ENCODE measurements at regions not wholly inside any gene's neighbourhood (a gene's known extent, or its start where the extent isn't known, plus 50 kb on each side); places are given as distances from the start of the nearest gene placed in this dataset.

DNA sequence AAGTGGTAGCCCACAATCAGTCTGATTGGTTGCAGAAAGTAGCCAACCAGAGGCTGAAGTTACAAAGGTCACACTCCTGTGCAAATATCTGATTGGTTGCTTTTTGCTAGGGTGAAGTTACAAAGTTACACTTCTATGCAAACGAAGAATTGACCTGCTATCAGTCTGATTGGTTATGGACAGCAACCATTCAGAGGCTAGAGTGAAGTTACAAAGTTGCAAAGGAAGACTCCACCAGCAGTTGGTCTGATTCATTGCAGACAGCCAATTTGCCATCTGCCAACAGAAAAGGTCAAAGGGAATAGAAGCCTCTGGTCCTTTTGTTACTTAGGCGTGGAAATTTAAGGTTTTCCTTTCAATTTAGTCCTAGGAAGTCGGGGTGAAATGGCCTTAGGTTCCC, 377.7 kb downstream of the PRDM5 start:
- Histone ChIP-seq H3K36me3 (no peaks in the 10 kb centered on the region), H3K9me3 (no peaks in the 10 kb centered on the region), H3K27me3 (no peaks in the 10 kb centered on the region), H3K4me1 (no peaks in the 10 kb centered on the region), H3K27ac (no peak overlapping the region), H3K4me3 (no peak overlapping the region)
- TF ChIP-seq, protein P1, sequence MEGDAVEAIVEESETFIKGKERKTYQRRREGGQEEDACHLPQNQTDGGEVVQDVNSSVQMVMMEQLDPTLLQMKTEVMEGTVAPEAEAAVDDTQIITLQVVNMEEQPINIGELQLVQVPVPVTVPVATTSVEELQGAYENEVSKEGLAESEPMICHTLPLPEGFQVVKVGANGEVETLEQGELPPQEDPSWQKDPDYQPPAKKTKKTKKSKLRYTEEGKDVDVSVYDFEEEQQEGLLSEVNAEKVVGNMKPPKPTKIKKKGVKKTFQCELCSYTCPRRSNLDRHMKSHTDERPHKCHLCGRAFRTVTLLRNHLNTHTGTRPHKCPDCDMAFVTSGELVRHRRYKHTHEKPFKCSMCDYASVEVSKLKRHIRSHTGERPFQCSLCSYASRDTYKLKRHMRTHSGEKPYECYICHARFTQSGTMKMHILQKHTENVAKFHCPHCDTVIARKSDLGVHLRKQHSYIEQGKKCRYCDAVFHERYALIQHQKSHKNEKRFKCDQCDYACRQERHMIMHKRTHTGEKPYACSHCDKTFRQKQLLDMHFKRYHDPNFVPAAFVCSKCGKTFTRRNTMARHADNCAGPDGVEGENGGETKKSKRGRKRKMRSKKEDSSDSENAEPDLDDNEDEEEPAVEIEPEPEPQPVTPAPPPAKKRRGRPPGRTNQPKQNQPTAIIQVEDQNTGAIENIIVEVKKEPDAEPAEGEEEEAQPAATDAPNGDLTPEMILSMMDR (IDR thresholded peaks at IDR 0.05) = no peak
- TF ChIP-seq POLR2A (IDR thresholded peaks at IDR 0.05) = no peak
- no peak for DNase-seq

DNA sequence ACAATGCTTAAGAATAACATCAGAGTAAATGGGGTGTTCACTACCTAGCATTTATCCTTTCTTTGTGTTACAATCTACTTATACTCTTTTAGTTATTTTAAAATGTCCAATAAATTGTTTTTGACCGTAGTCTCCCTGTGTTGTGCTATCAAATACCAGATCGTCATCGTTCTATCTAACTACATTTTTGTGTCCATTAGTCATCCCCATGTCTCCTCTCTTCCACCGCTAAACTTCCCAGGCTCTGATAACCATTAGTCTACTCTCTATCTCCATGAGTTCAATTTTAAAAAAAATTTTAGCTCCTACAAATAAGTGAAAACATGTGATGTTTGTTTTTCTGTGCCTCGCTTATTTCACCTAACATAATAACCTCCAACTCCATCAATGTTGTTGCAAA, 381.9 kb downstream of the PRDM5 start:
- Histone ChIP-seq H3K27me3 (no peaks in the 10 kb centered on the region), H3K27ac (no peak overlapping the region), H3K36me3 (no peaks in the 10 kb centered on the region), H3K4me3 (no peak overlapping the region), H3K9me3 (no peaks in the 10 kb centered on the region), H3K4me1 (no peaks in the 10 kb centered on the region)
- TF ChIP-seq POLR2A (IDR thresholded peaks at IDR 0.05) = no peak
- TF ChIP-seq, protein P1 (IDR thresholded peaks at IDR 0.05) = no peak
- DNase-seq = no peak

DNA sequence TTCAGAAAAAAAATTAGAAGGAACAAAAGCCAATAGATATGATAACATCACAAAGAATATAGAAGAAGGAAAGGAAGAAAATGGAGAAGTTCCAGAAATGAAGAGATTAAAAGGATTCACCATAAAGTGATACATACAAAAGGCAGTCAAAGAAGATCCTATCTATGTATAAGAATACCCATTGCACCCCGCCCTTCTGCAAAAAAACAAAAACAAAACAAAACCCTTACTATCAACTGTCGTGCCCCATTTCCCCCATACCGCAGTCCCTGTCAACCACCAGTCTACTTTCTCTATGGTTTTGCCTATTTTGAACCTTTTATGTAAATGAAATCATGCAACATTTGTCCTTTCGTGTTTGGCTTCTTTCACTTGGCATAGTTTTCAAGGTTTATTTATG, 385.6 kb downstream of the PRDM5 start:
- no peaks in the 10 kb centered on the region for H3K4me1 ChIP-seq

DNA sequence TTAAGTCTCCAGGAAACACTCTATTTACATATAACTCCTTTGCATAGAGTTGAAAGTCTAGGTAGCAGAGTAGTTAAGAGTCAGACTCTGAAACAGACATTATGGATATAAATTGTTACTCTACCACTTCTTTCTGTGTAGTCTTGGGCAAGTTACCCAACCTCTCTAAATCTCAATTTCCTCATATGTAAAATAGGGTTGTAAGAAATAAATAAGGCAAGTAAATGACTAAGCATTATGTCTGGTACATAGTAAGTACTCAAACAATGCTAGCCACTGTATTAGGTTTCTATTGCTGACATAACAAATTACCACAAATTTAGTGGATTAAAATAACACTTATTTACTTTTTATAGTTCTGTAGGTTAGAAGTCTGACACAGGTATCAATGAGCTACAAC, 394.1 kb downstream of the PRDM5 start:
- Histone ChIP-seq H3K36me3 (no peaks in the 10 kb centered on the region), H3K4me3 (no peak overlapping the region), H3K27ac (no peak overlapping the region), H3K4me1 (no peaks in the 10 kb centered on the region), H3K9me3 (no peaks in the 10 kb centered on the region), H3K27me3 (no peaks in the 10 kb centered on the region)
- no peak for DNase-seq
- TF ChIP-seq POLR2A (IDR thresholded peaks at IDR 0.05) = no peak

More for the DNA sequence above, 385.6 kb downstream of the PRDM5 start:
- Histone ChIP-seq H3K27me3 (no peaks in the 10 kb centered on the region), H3K9me3 (no peaks in the 10 kb centered on the region), H3K27ac (no peak overlapping the region), H3K4me3 (no peak overlapping the region), H3K36me3 (no peaks in the 10 kb centered on the region)
- no peak for TF ChIP-seq POLR2A (IDR thresholded peaks at IDR 0.05)
- TF ChIP-seq, protein P1 (IDR thresholded peaks at IDR 0.05) = no peak
- DNase-seq = no peak

DNA sequence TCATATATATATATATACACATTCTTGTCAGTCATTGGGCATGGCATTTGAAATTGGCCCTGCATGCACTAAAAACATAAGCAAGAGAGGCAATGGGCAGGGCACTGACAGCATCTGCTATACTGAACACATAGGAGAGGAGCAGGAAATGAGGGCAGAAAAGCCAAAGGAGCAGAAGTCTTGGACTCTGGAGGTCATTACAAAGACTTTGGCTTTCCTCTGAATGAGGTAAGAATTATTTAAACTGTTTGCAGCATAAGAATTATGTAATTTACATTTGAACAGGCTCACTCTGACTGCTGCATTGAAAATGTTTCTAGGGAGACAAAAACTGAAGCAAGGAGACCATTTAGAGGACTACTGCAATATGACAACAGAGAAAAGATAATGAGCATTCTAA, 396.5 kb downstream of the PRDM5 start:
- TF ChIP-seq, protein P1 (IDR thresholded peaks at IDR 0.05) = no peak
- no peak for TF ChIP-seq POLR2A (IDR thresholded peaks at IDR 0.05)
- Histone ChIP-seq H3K36me3 (no peaks in the 10 kb centered on the region), H3K27me3 (no peaks in the 10 kb centered on the region), H3K9me3 (no peaks in the 10 kb centered on the region), H3K27ac (no peak overlapping the region), H3K4me1 (no peaks in the 10 kb centered on the region), H3K4me3 (no peak overlapping the region)
- DNase-seq = no peak

DNA sequence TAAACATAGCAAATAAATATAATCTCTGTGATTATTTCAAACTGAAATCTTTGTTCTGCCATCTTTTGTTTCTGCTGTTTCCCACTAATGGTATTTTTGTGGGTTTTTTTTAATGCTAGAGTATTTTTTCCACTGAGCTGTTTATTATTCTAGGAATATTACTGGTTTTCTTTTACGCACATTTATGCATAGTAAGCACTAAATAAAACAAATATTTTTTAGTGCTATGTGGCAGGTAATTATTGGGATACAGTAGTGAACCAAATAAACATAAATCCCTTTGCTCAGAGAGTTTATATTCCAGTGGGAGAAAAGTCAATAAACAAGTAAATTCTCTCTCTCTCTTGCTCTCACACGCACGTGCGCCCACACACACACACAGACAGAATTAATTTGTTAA, 397.4 kb downstream of the PRDM5 start:
- H3K9me3 ChIP-seq = no peaks in the 10 kb centered on the region
- H3K36me3 ChIP-seq = no peaks in the 10 kb centered on the region
- no peak for DNase-seq
- no peak overlapping the region for H3K27ac ChIP-seq
- no peaks in the 10 kb centered on the region for H3K4me1 ChIP-seq
- TF ChIP-seq, protein P1 (IDR thresholded peaks at IDR 0.05) = no peak
- no peak for TF ChIP-seq POLR2A (IDR thresholded peaks at IDR 0.05)
- no peak overlapping the region for H3K4me3 ChIP-seq
- no peaks in the 10 kb centered on the region for H3K27me3 ChIP-seq
